ENCODE measurements at regions not wholly inside any gene's neighbourhood (a gene's known extent, or its start where the extent isn't known, plus 50 kb on each side); places are given as distances from the start of the nearest gene placed in this dataset.
A peak's percentile ranks its signal among the peaks of the same experiment; 100 is the strongest.

GRCh38 chr6:231779-232178 is 60.5 kb upstream of the DUSP22 start:
- Histone ChIP-seq H3K9me3 (ENCODE audit: control insufficient read depth in 2 of 2, low read length in 2 of 2) (no peaks in the 10 kb centered on the region), H3K27ac (ENCODE audit: insufficient read depth, low read length, poor library complexity, severe bottlenecking) (no peak overlapping the region), H3K36me3 (ENCODE audit: control insufficient read depth, insufficient read depth, low read length) (no peaks in the 10 kb centered on the region), H3K27me3 (ENCODE audit: control insufficient read depth, insufficient read depth, low read length) (no peaks in the 10 kb centered on the region), H3K4me1 (ENCODE audit: control insufficient read depth, insufficient read depth, low read length, poor library complexity, severe bottlenecking) (peaks cover 24% of the 10 kb centered on the region), H3K4me3 (ENCODE audit: low read depth, low read length) (no peak overlapping the region)
- Mint-ChIP-seq H3K36me3 (no peaks in the 10 kb centered on the region), H3K27me3 (no peaks in the 10 kb centered on the region), H3K4me1 (peaks cover 11 to 32% (median 24%) of the 10 kb centered on the region in 4 donors), H3K27ac (no peak overlapping the region), H3K4me3 (no peak overlapping the region), H3K9me3 (peaks cover 0 to 2% (median 0%) of the 10 kb centered on the region in 7 donors)
- no peak for ATAC-seq (ENCODE audit: low read depth in 2 of 2)
- DNase-seq: no peak

- Mint-ChIP-seq H3K36me3 (no peaks in the 10 kb centered on the region), H3K9me3 (peaks cover 0 to 2% (median 0%) of the 10 kb centered on the region in 7 donors), H3K27me3 (no peaks in the 10 kb centered on the region), H3K27ac (no peak overlapping the region), H3K4me1 (peaks cover 11 to 37% (median 25%) of the 10 kb centered on the region in 4 donors), H3K4me3 (no peak overlapping the region)
- Histone ChIP-seq H3K4me1 (ENCODE audit: control insufficient read depth, insufficient read depth, low read length, poor library complexity, severe bottlenecking) (peaks cover 24% of the 10 kb centered on the region), H3K36me3 (ENCODE audit: control insufficient read depth, insufficient read depth, low read length) (no peaks in the 10 kb centered on the region), H3K9me3 (ENCODE audit: control insufficient read depth in 2 of 2, low read length in 2 of 2) (no peaks in the 10 kb centered on the region), H3K4me3 (ENCODE audit: low read depth, low read length) (no peak overlapping the region), H3K27ac (ENCODE audit: insufficient read depth, low read length, poor library complexity, severe bottlenecking) (no peak overlapping the region), H3K27me3 (ENCODE audit: control insufficient read depth, insufficient read depth, low read length) (no peaks in the 10 kb centered on the region)
- no peak for ATAC-seq (ENCODE audit: low read depth in 2 of 2)
- DNase-seq: no peak
These were observed 59.2 kb upstream of the DUSP22 start for GRCh38 chr6:232982-233640.

GRCh38 chr6:234706-235372 is 57.4 kb upstream of the DUSP22 start:
- peaks cover 11 to 38% (median 26%) of the 10 kb centered on the region in 4 donors for H3K4me1 Mint-ChIP-seq
- H3K4me1 ChIP-seq (ENCODE audit: control insufficient read depth, insufficient read depth, low read length, poor library complexity, severe bottlenecking): peaks cover 24% of the 10 kb centered on the region
- no peaks in the 10 kb centered on the region for H3K36me3 ChIP-seq (ENCODE audit: control insufficient read depth, insufficient read depth, low read length)
- H3K36me3 Mint-ChIP-seq: no peaks in the 10 kb centered on the region
- no peaks in the 10 kb centered on the region for H3K9me3 ChIP-seq (ENCODE audit: control insufficient read depth in 2 of 2, low read length in 2 of 2)
- ATAC-seq (ENCODE audit: low read depth in 2 of 2) (no peak), DNase-seq (no peak)
- H3K27ac ChIP-seq (ENCODE audit: insufficient read depth, low read length, poor library complexity, severe bottlenecking): no peak overlapping the region
- H3K27me3 ChIP-seq (ENCODE audit: control insufficient read depth, insufficient read depth, low read length): no peaks in the 10 kb centered on the region
- peak overlapping the region in 2 of 3 donors; percentile 85 to 90 for H3K27ac Mint-ChIP-seq
- peak overlapping the region in 2 of 4 donors; percentile 27 to 60 for H3K4me3 Mint-ChIP-seq
- H3K27me3 Mint-ChIP-seq: no peaks in the 10 kb centered on the region
- peaks cover 0 to 2% (median 0%) of the 10 kb centered on the region in 7 donors for H3K9me3 Mint-ChIP-seq
- H3K4me3 ChIP-seq (ENCODE audit: low read depth, low read length): no peak overlapping the region

GRCh38 chr6:235763-236360 is 56.4 kb upstream of the DUSP22 start:
- H3K4me3 Mint-ChIP-seq: peak overlapping the region; percentile 29 to 80 (median 72)
- no peaks in the 10 kb centered on the region for H3K27me3 Mint-ChIP-seq

GRCh38 chr6:236519-236918 is 55.8 kb upstream of the DUSP22 start:
- Histone ChIP-seq H3K9me3 (ENCODE audit: control insufficient read depth in 2 of 2, low read length in 2 of 2) (no peaks in the 10 kb centered on the region), H3K27ac (ENCODE audit: insufficient read depth, low read length, poor library complexity, severe bottlenecking) (no peak overlapping the region), H3K4me1 (ENCODE audit: control insufficient read depth, insufficient read depth, low read length, poor library complexity, severe bottlenecking) (peaks cover 22% of the 10 kb centered on the region), H3K27me3 (ENCODE audit: control insufficient read depth, insufficient read depth, low read length) (no peaks in the 10 kb centered on the region), H3K4me3 (ENCODE audit: low read depth, low read length) (peak overlapping the region; percentile 82), H3K36me3 (ENCODE audit: control insufficient read depth, insufficient read depth, low read length) (no peaks in the 10 kb centered on the region)
- Mint-ChIP-seq H3K4me3 (peak overlapping the region in 3 of 4 donors; percentile 52 to 78 (median 66)), H3K36me3 (no peaks in the 10 kb centered on the region), H3K4me1 (peaks cover 8 to 38% (median 24%) of the 10 kb centered on the region in 4 donors), H3K27me3 (no peaks in the 10 kb centered on the region), H3K27ac (peak overlapping the region; percentile 85 to 93 (median 90)), H3K9me3 (peaks cover 0 to 2% (median 0%) of the 10 kb centered on the region in 7 donors)
- ATAC-seq (ENCODE audit: low read depth in 2 of 2) (no peak), DNase-seq (no peak)

More at GRCh38 chr6:235763-236360, 56.4 kb upstream of the DUSP22 start:
- peak overlapping the region; percentile 85 to 90 (median 85) for H3K27ac Mint-ChIP-seq
- Histone ChIP-seq H3K27me3 (ENCODE audit: control insufficient read depth, insufficient read depth, low read length) (no peaks in the 10 kb centered on the region), H3K4me1 (ENCODE audit: control insufficient read depth, insufficient read depth, low read length, poor library complexity, severe bottlenecking) (peaks cover 24% of the 10 kb centered on the region), H3K27ac (ENCODE audit: insufficient read depth, low read length, poor library complexity, severe bottlenecking) (peak overlapping the region; percentile 66), H3K36me3 (ENCODE audit: control insufficient read depth, insufficient read depth, low read length) (no peaks in the 10 kb centered on the region), H3K9me3 (ENCODE audit: control insufficient read depth in 2 of 2, low read length in 2 of 2) (no peaks in the 10 kb centered on the region), H3K4me3 (ENCODE audit: low read depth, low read length) (peak overlapping the region; percentile 82)
- no peaks in the 10 kb centered on the region for H3K36me3 Mint-ChIP-seq
- ATAC-seq (ENCODE audit: low read depth in 2 of 2): peak; percentile 87
- peaks cover 11 to 38% (median 25%) of the 10 kb centered on the region in 4 donors for H3K4me1 Mint-ChIP-seq
- H3K9me3 Mint-ChIP-seq: peaks cover 0 to 2% (median 0%) of the 10 kb centered on the region in 7 donors
- peak in 2 of 3 donors; percentile 57 to 88 for DNase-seq

GRCh38 chr6:240151-240550 is 52.1 kb upstream of the DUSP22 start:
- Histone ChIP-seq H3K27me3 (ENCODE audit: control insufficient read depth, insufficient read depth, low read length) (no peaks in the 10 kb centered on the region), H3K27ac (ENCODE audit: insufficient read depth, low read length, poor library complexity, severe bottlenecking) (no peak overlapping the region), H3K36me3 (ENCODE audit: control insufficient read depth, insufficient read depth, low read length) (no peaks in the 10 kb centered on the region), H3K4me1 (ENCODE audit: control insufficient read depth, insufficient read depth, low read length, poor library complexity, severe bottlenecking) (peaks cover 14% of the 10 kb centered on the region), H3K9me3 (ENCODE audit: control insufficient read depth in 2 of 2, low read length in 2 of 2) (no peaks in the 10 kb centered on the region), H3K4me3 (ENCODE audit: low read depth, low read length) (no peak overlapping the region)
- Mint-ChIP-seq H3K9me3 (peaks cover 0 to 4% (median 0%) of the 10 kb centered on the region in 7 donors), H3K27me3 (peaks cover 16% of the 10 kb centered on the region), H3K27ac (no peak overlapping the region), H3K4me1 (peaks cover 5 to 35% (median 16%) of the 10 kb centered on the region in 4 donors), H3K4me3 (no peak overlapping the region), H3K36me3 (no peaks in the 10 kb centered on the region)
- ATAC-seq (ENCODE audit: low read depth in 2 of 2) (no peak), DNase-seq (no peak)

GRCh38 chr6:241336-241865 is 50.9 kb upstream of the DUSP22 start:
- no peaks in the 10 kb centered on the region for H3K36me3 ChIP-seq (ENCODE audit: control insufficient read depth, insufficient read depth, low read length)
- Mint-ChIP-seq H3K9me3 (peaks cover 0 to 4% (median 0%) of the 10 kb centered on the region in 7 donors), H3K4me3 (no peak overlapping the region), H3K4me1 (peaks cover 0 to 29% (median 6%) of the 10 kb centered on the region in 4 donors), H3K27me3 (peaks cover 16% of the 10 kb centered on the region), H3K36me3 (no peaks in the 10 kb centered on the region), H3K27ac (no peak overlapping the region)
- DNase-seq: no peak
- no peak overlapping the region for H3K4me3 ChIP-seq (ENCODE audit: low read depth, low read length)
- no peaks in the 10 kb centered on the region for H3K27me3 ChIP-seq (ENCODE audit: control insufficient read depth, insufficient read depth, low read length)
- H3K4me1 ChIP-seq (ENCODE audit: control insufficient read depth, insufficient read depth, low read length, poor library complexity, severe bottlenecking): peaks cover 1% of the 10 kb centered on the region
- H3K27ac ChIP-seq (ENCODE audit: insufficient read depth, low read length, poor library complexity, severe bottlenecking): no peak overlapping the region
- no peaks in the 10 kb centered on the region for H3K9me3 ChIP-seq (ENCODE audit: control insufficient read depth in 2 of 2, low read length in 2 of 2)
- ATAC-seq (ENCODE audit: low read depth in 2 of 2): no peak
